ENCODE measurements at regions not wholly inside any gene's neighbourhood (a gene's known extent, or its start where the extent isn't known, plus 50 kb on each side); places are given as distances from the start of the nearest gene placed in this dataset.

GRCh38 chr2:195450552-195451113 is 206.4 kb upstream of the SLC39A10 start:
- TF ChIP-seq, protein P1, sequence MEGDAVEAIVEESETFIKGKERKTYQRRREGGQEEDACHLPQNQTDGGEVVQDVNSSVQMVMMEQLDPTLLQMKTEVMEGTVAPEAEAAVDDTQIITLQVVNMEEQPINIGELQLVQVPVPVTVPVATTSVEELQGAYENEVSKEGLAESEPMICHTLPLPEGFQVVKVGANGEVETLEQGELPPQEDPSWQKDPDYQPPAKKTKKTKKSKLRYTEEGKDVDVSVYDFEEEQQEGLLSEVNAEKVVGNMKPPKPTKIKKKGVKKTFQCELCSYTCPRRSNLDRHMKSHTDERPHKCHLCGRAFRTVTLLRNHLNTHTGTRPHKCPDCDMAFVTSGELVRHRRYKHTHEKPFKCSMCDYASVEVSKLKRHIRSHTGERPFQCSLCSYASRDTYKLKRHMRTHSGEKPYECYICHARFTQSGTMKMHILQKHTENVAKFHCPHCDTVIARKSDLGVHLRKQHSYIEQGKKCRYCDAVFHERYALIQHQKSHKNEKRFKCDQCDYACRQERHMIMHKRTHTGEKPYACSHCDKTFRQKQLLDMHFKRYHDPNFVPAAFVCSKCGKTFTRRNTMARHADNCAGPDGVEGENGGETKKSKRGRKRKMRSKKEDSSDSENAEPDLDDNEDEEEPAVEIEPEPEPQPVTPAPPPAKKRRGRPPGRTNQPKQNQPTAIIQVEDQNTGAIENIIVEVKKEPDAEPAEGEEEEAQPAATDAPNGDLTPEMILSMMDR (IDR thresholded peaks at IDR 0.05): no peak
- ATAC-seq (ENCODE audit: low FRiP score): no peak
- no peak for DNase-seq (ENCODE audit: low spot score)

GRCh38 chr2:195447323-195447975 is 209.6 kb upstream of the SLC39A10 start:
- TF ChIP-seq, protein P1 (IDR thresholded peaks at IDR 0.05): no peak
- DNase-seq (ENCODE audit: low spot score) (no peak), ATAC-seq (ENCODE audit: low FRiP score) (no peak)

GRCh38 chr2:195445639-195446038 is 211.4 kb upstream of the SLC39A10 start:
- TF ChIP-seq, protein P1 (IDR thresholded peaks at IDR 0.05): no peak
- DNase-seq (ENCODE audit: low spot score): no peak
- ATAC-seq (ENCODE audit: low FRiP score): no peak

DNA sequence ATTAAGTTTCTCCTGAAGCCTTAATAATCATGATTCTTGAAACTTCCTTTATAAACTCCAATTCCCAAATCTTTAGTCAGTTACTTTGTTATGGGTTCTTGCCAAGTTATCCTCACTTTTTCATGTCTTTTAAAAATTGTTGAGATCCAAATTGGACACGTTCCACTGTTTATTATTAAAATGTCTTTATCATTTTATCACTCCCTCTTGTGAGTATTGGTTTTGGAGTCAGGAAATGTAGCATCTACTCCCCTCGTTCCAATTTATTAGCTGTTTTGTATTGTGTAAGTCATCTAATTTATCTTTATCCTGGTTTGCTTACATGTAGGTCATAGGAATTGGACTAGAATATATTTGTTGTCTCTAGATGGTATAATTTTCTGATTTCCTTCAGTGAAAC is 213.1 kb upstream of the SLC39A10 start:
- ATAC-seq (ENCODE audit: low FRiP score) (no peak), DNase-seq (ENCODE audit: low spot score) (no peak)
- TF ChIP-seq, protein P1 (IDR thresholded peaks at IDR 0.05): no peak

GRCh38 chr2:195442458-195443175 is 214.4 kb upstream of the SLC39A10 start:
- TF ChIP-seq, protein P1 (IDR thresholded peaks at IDR 0.05): no peak
- ATAC-seq (ENCODE audit: low FRiP score): no peak

GRCh38 chr2:195438692-195439091 is 218.3 kb upstream of the SLC39A10 start:
- TF ChIP-seq, protein P1 (IDR thresholded peaks at IDR 0.05): no peak
- no peak for ATAC-seq (ENCODE audit: low FRiP score)
- no peak for DNase-seq (ENCODE audit: low spot score)

More at GRCh38 chr2:195442458-195443175, 214.4 kb upstream of the SLC39A10 start:
- DNase-seq (ENCODE audit: low spot score): no peak

All from omental fat pad (tissue), 3 donors.